Pancreas (tissue), 10 donors: ENCODE measurements at regions not wholly inside any gene's neighbourhood (a gene's known extent, or its start where the extent isn't known, plus 50 kb on each side); places are given as distances from the start of the nearest gene placed in this dataset.

Source experiments
- ATAC-seq, 4 donors: fragments of 200-7000 bp; cut with Tn5 transposase; one replicate each; pipeline versions ENCODE4 v1.8.0 to v1.9.1; 2020; ENCODE audit warnings: mild to moderate bottlenecking in 4 of 4, moderate library complexity in 4 of 4
- DNase-seq, 6 donors: peaks; one replicate each; pipeline ENCODE4 v3.0.0-alpha.2; 2020
- FAIRE-seq: peaks from 2 replicates; lab custom pipeline; 2012; peaks lifted over from hg19 to GRCh38; lab: Jason Lieb, UNC
- H3K27ac ChIP-seq, 4 donors: fragments of 200-600 bp; sonication (generic); 1 replicate in 3 of 4; 2 replicates in 1 of 4; pipeline versions ENCODE4 v1.5.0 to v1.8.0; 2020
- H3K27me3 ChIP-seq, 4 donors: fragments of 200-600 bp; one replicate each; pipeline ENCODE4 v1.8.0; 2021
- H3K36me3 ChIP-seq, 3 donors: fragments of 200-600 bp; sonication (generic) in 1 of 3; one replicate each; pipeline versions ENCODE4 v1.5.0 to v1.8.0; 2020 to 2021
- H3K4me1 ChIP-seq, 3 donors: fragments of 200-600 bp; one replicate each; pipeline ENCODE4 v1.8.0; 2021
- H3K4me3 ChIP-seq, 4 donors: fragments of 200-600 bp; sonication (generic) in 2 of 4; one replicate each; pipeline versions ENCODE4 v1.5.0 to v1.8.0; 2020 to 2021
- H3K9me3 ChIP-seq, 4 donors: fragments of 200-600 bp; one replicate each; pipeline ENCODE4 v1.8.0; 2021
- CTCF ChIP-seq, 4 donors: fragments of 200-600 bp; sonication (generic) in 3 of 4; IDR thresholded peaks; one replicate each; pipeline versions ENCODE4 v1.5.0 to v1.8.0; 2021; ENCODE audit warnings: antibody characterized with exemption in 4 of 4
- WGBS, 2 donors: extraction: QIAGEN DNeasy Blood & Tissue Kit; methylation state at CpG; one replicate each; pipeline ENCODE4 v1.1.7; 2013; 5-methylcytosine and 5-hydroxymethylcytosine counted together
- intact Hi-C, 3 donors: fragments of 100-400 bp; cut with DNase I; formaldehyde crosslinking; loops; one replicate each; pipeline versions ENCODE4 v1.11.1 to v1.14.2; 2022
- donor health status: healthy with polysubstance abuse.
- donor health status: DM: no; HTN: no; CAD: no; lungs with moderate emphysema.
- donor health status: DM: no; HTN: no; CAD: no.
- donor health status: control.
- donor health status: control.
- donor health status: Bipolar disorder and iron deficiency.
- donor health status: DM: yes; HTN: yes; CAD: no.
- donor health status: DM: no; HTN: no; CAD: no.
- donor health status: DM: no; HTN: no; CAD: no.
- donor health status: DM: yes; HTN: yes; CAD: no.

GRCh38 chr9:107626118-107626517, 136.5 kb upstream of the KLF4 start:
- TF ChIP-seq CTCF (IDR thresholded peaks at IDR 0.05): no peak
- no peak for FAIRE-seq
- no peak overlapping the region for H3K27ac ChIP-seq
- intact Hi-C loops: no loop called here
- no peak for DNase-seq
- H3K4me3 ChIP-seq: no peak overlapping the region
- 84 to 92% methylated on average over 6 of the region's 6 CpGs for WGBS, 2 donors
- H3K9me3 ChIP-seq: no peaks in the 10 kb centered on the region
- no peaks in the 10 kb centered on the region for H3K36me3 ChIP-seq
- no peaks in the 10 kb centered on the region for H3K27me3 ChIP-seq
- ATAC-seq: no peak
- H3K4me1 ChIP-seq: no peaks in the 10 kb centered on the region

- DNase-seq (no peak), FAIRE-seq (no peak), ATAC-seq (no peak)
- no peaks in the 10 kb centered on the region for H3K36me3 ChIP-seq
- H3K9me3 ChIP-seq: no peaks in the 10 kb centered on the region
- H3K4me1 ChIP-seq: no peaks in the 10 kb centered on the region
- no peak overlapping the region for H3K4me3 ChIP-seq
- TF ChIP-seq CTCF (IDR thresholded peaks at IDR 0.05): no peak
- WGBS, 2 donors: 89 to 94% methylated on average over 7 of the region's 7 CpGs
- H3K27me3 ChIP-seq: no peaks in the 10 kb centered on the region
- H3K27ac ChIP-seq: no peak overlapping the region
- intact Hi-C loops: no loop called here
Measured at GRCh38 chr9:107625383-107625984, 135.9 kb upstream of the KLF4 start.

- Histone ChIP-seq H3K27me3 (no peaks in the 10 kb centered on the region), H3K36me3 (no peaks in the 10 kb centered on the region), H3K4me3 (no peak overlapping the region), H3K9me3 (no peaks in the 10 kb centered on the region), H3K27ac (no peak overlapping the region), H3K4me1 (no peaks in the 10 kb centered on the region)
- 83 to 86% methylated on average over 15 of the region's 15 CpGs for WGBS, 2 donors
- no peak for TF ChIP-seq CTCF (IDR thresholded peaks at IDR 0.05)
- DNase-seq (no peak), ATAC-seq (peak in 1 of 4 donors; percentile 38), FAIRE-seq (no peak)
- intact Hi-C loops: no loop called here
Measured at GRCh38 chr9:107624234-107624948, 134.8 kb upstream of the KLF4 start.

GRCh38 chr9:107621436-107621835, 131.9 kb upstream of the KLF4 start:
- no peak overlapping the region for H3K4me3 ChIP-seq
- 91 to 92% methylated on average over 4 of the region's 4 CpGs for WGBS, 2 donors
- no peaks in the 10 kb centered on the region for H3K36me3 ChIP-seq
- no peak for TF ChIP-seq CTCF (IDR thresholded peaks at IDR 0.05)
- no peaks in the 10 kb centered on the region for H3K27me3 ChIP-seq
- DNase-seq: no peak
- intact Hi-C loops: no loop called here
- no peaks in the 10 kb centered on the region for H3K4me1 ChIP-seq
- FAIRE-seq: no peak
- H3K27ac ChIP-seq: no peak overlapping the region
- ATAC-seq: no peak
- H3K9me3 ChIP-seq: no peaks in the 10 kb centered on the region

- 53 to 54% methylated on average over 7 of the region's 7 CpGs for WGBS, 2 donors
- Histone ChIP-seq H3K36me3 (no peaks in the 10 kb centered on the region), H3K4me1 (no peaks in the 10 kb centered on the region), H3K27ac (no peak overlapping the region), H3K4me3 (no peak overlapping the region), H3K9me3 (no peaks in the 10 kb centered on the region), H3K27me3 (no peaks in the 10 kb centered on the region)
- no peak for TF ChIP-seq CTCF (IDR thresholded peaks at IDR 0.05)
- peak; percentile 53 to 89 (median 72) for ATAC-seq
- DNase-seq: peak in 1 of 6 donors; percentile 19
- FAIRE-seq: peak; percentile 77
- intact Hi-C loops: no loop called here
Measured at GRCh38 chr9:107620801-107621200, 131.2 kb upstream of the KLF4 start.
